ENCODE measurements at regions not wholly inside any gene's neighbourhood (a gene's known extent, or its start where the extent isn't known, plus 50 kb on each side); places are given as distances from the start of the nearest gene placed in this dataset.

GRCh38 chr20:48294196-48294595, 508.9 kb upstream of the SULF2 start:
- intact Hi-C loops (cut with micrococcal nuclease; ENCODE audit: unreplicated experiment): loop anchor here (5.0 to 10.0 kb wide), 2 partner anchors 507 to 619 kb away; partner anchors contain the start of gene SULF2
- peaks cover 7% of the 10 kb centered on the region for H3K4me1 ChIP-seq (ENCODE audit: insufficient read depth, low read length, poor library complexity, severe bottlenecking)
- no peaks in the 10 kb centered on the region for H3K36me3 ChIP-seq (ENCODE audit: insufficient read depth, low read length, poor library complexity, severe bottlenecking)
- peaks cover 8% of the 10 kb centered on the region for H3K27me3 ChIP-seq (replicated peaks; ENCODE audit: insufficient read depth, low read depth, low read length, poor library complexity)
- ChIA-PET CTCF (no interaction called here), POLR2A (ENCODE audit: low non-redundant PET) (no interaction called here)
- no peaks in the 10 kb centered on the region for H3K9me3 ChIP-seq (ENCODE audit: low read depth, low read length, poor library complexity, severe bottlenecking)
- TF ChIP-seq EZH2 (IDR thresholded peaks at IDR 0.05; ENCODE audit: borderline replicate concordance, low read depth, low read length, poor library complexity, severe bottlenecking) (no peak), CTCF (conservative IDR thresholded peaks at IDR 0.05; ENCODE audit: low read depth, low read length) (no peak)
- BruUV-seq (replicated peaks): no TSS peak
- H3K4me3 ChIP-seq (ENCODE audit: low read depth, low read length, poor library complexity, severe bottlenecking): no peak overlapping the region
- no peak for DNase-seq (ENCODE audit: low spot score)
- H3K27ac ChIP-seq (ENCODE audit: low read depth, low read length, poor library complexity, severe bottlenecking): no peak overlapping the region

- ChIA-PET POLR2A (ENCODE audit: low non-redundant PET) (no interaction called here), CTCF (no interaction called here)
- Histone ChIP-seq H3K4me3 (ENCODE audit: low read depth, low read length, poor library complexity, severe bottlenecking) (no peak overlapping the region), H3K4me1 (ENCODE audit: insufficient read depth, low read length, poor library complexity, severe bottlenecking) (peaks cover 3% of the 10 kb centered on the region), H3K27ac (ENCODE audit: low read depth, low read length, poor library complexity, severe bottlenecking) (no peak overlapping the region), H3K27me3 (replicated peaks; ENCODE audit: insufficient read depth, low read depth, low read length, poor library complexity) (peaks cover 8% of the 10 kb centered on the region), H3K36me3 (ENCODE audit: insufficient read depth, low read length, poor library complexity, severe bottlenecking) (no peaks in the 10 kb centered on the region), H3K9me3 (ENCODE audit: low read depth, low read length, poor library complexity, severe bottlenecking) (no peaks in the 10 kb centered on the region)
- intact Hi-C loops (cut with micrococcal nuclease; ENCODE audit: unreplicated experiment): loop anchor here (5.0 to 10.0 kb wide), 2 partner anchors 506 to 619 kb away; partner anchors contain the start of gene SULF2
- DNase-seq (ENCODE audit: low spot score): no peak
- TF ChIP-seq CTCF (conservative IDR thresholded peaks at IDR 0.05; ENCODE audit: low read depth, low read length) (no peak), EZH2 (IDR thresholded peaks at IDR 0.05; ENCODE audit: borderline replicate concordance, low read depth, low read length, poor library complexity, severe bottlenecking) (no peak)
- no TSS peak for BruUV-seq (replicated peaks)
Observed at GRCh38 chr20:48293671-48294070, 508.4 kb upstream of the SULF2 start.

- peaks cover 8% of the 10 kb centered on the region for H3K27me3 ChIP-seq (replicated peaks; ENCODE audit: insufficient read depth, low read depth, low read length, poor library complexity)
- intact Hi-C loops (cut with micrococcal nuclease; ENCODE audit: unreplicated experiment): loop anchor here (5.0 to 10.0 kb wide), 2 partner anchors 506 to 618 kb away; partner anchors contain the start of gene SULF2
- H3K36me3 ChIP-seq (ENCODE audit: insufficient read depth, low read length, poor library complexity, severe bottlenecking): no peaks in the 10 kb centered on the region
- no peak for DNase-seq (ENCODE audit: low spot score)
- H3K9me3 ChIP-seq (ENCODE audit: low read depth, low read length, poor library complexity, severe bottlenecking): no peaks in the 10 kb centered on the region
- no TSS peak for BruUV-seq (replicated peaks)
- H3K4me1 ChIP-seq (ENCODE audit: insufficient read depth, low read length, poor library complexity, severe bottlenecking): no peaks in the 10 kb centered on the region
- ChIA-PET CTCF (interaction anchor here (0.6 kb wide), 1 partner anchor 32 kb away, joined by 3 read pairs; no protein-coding TSS in a partner anchor), POLR2A (ENCODE audit: low non-redundant PET) (interaction anchor here (0.6 kb wide), 1 partner anchor 11 kb away, joined by 6 read pairs; no protein-coding TSS in a partner anchor)
- no peak overlapping the region for H3K4me3 ChIP-seq (ENCODE audit: low read depth, low read length, poor library complexity, severe bottlenecking)
- H3K27ac ChIP-seq (ENCODE audit: low read depth, low read length, poor library complexity, severe bottlenecking): no peak overlapping the region
- TF ChIP-seq EZH2 (IDR thresholded peaks at IDR 0.05; ENCODE audit: borderline replicate concordance, low read depth, low read length, poor library complexity, severe bottlenecking): no peak
- no peak for TF ChIP-seq CTCF (conservative IDR thresholded peaks at IDR 0.05; ENCODE audit: low read depth, low read length)
Observed at GRCh38 chr20:48292806-48293205, 507.5 kb upstream of the SULF2 start.

Measured in A673 (cell line).